Endodermal cell (in vitro differentiated cells): ENCODE measurements at regions not wholly inside any gene's neighbourhood (a gene's known extent, or its start where the extent isn't known, plus 50 kb on each side); places are given as distances from the start of the nearest gene placed in this dataset.

ENCODE experiments used
- DNase-seq: peaks from one replicate; pipeline ENCODE4 v3.0.0-alpha.2; 2017
- H3K27ac ChIP-seq: 2 replicates; pipeline ENCODE4 v1.5.1; 2013; ENCODE audit warnings: mild to moderate bottlenecking, low read depth, low read length, moderate library complexity
- H3K27me3 ChIP-seq: 2 replicates; pipeline ENCODE4 v1.6.1; 2013; ENCODE audit warnings: mild to moderate bottlenecking, low read length, moderate library complexity; ENCODE audit not compliant: insufficient read depth, control insufficient read depth, poor library complexity, severe bottlenecking
- H3K36me3 ChIP-seq: 2 replicates; pipeline ENCODE4 v1.7.0; 2013; ENCODE audit warnings: mild to moderate bottlenecking, low read length, moderate library complexity; ENCODE audit not compliant: control insufficient read depth, insufficient read depth
- H3K4me1 ChIP-seq: one replicate; pipeline ENCODE4 v1.7.0; 2013; ENCODE audit warnings: low read length; ENCODE audit not compliant: control insufficient read depth, insufficient read depth
- H3K4me3 ChIP-seq: 2 replicates; pipeline ENCODE4 v1.5.1; 2013; ENCODE audit warnings: mild to moderate bottlenecking, low read length, moderate library complexity
- H3K9ac ChIP-seq: 2 replicates; pipeline ENCODE4 v1.6.1; 2013; ENCODE audit warnings: mild to moderate bottlenecking, low read length, moderate library complexity; ENCODE audit not compliant: poor library complexity, severe bottlenecking; ENCODE audit errors: extremely low read depth
- H3K9me3 ChIP-seq: 2 replicates; pipeline ENCODE4 v1.6.1; 2013; ENCODE audit warnings: mild to moderate bottlenecking, low read length, moderate library complexity; ENCODE audit not compliant: control insufficient read depth
- H3K27ac Mint-ChIP-seq: 2 replicates; pipeline ENCODE4 v1.8.0; 2020; ENCODE audit warnings: mixed read lengths
- H3K27me3 Mint-ChIP-seq: 2 replicates; pipeline ENCODE4 v1.8.0; 2021; ENCODE audit warnings: mild to moderate bottlenecking, mixed read lengths; ENCODE audit not compliant: insufficient read depth
- H3K36me3 Mint-ChIP-seq: 2 replicates; pipeline ENCODE4 v1.8.0; 2020; ENCODE audit warnings: low read depth, mixed read lengths
- H3K4me1 Mint-ChIP-seq: 2 replicates; pipeline ENCODE4 v1.8.0; 2020; ENCODE audit warnings: mixed read lengths
- H3K4me3 Mint-ChIP-seq: 2 replicates; pipeline ENCODE4 v1.8.0; 2020; ENCODE audit warnings: mild to moderate bottlenecking, moderate library complexity, mixed read lengths
- H3K9me3 Mint-ChIP-seq: 2 replicates; pipeline ENCODE4 v1.8.0; 2020; ENCODE audit warnings: mild to moderate bottlenecking, mixed read lengths
- WGBS, 2 experiments: methylation state at CpG; one replicate each; pipeline versions ENCODE4 v1.1.5 to v1.1.7; 2013; ENCODE audit warnings: missing lambda C conversion rate in 2 of 2, mixed read lengths in 1 of 2; ENCODE audit not compliant: insufficient coverage in 1 of 2, insufficient read length in 1 of 2; 5-methylcytosine and 5-hydroxymethylcytosine counted together
- TF ChIP-seq, protein P1 (sequence below): fragments of 200-600 bp; sonication (generic); conservative IDR thresholded peaks from 2 replicates; pipeline ENCODE4 v1.5.0; 2021; ENCODE audit warnings: antibody characterized with exemption, mild to moderate bottlenecking

DNA sequence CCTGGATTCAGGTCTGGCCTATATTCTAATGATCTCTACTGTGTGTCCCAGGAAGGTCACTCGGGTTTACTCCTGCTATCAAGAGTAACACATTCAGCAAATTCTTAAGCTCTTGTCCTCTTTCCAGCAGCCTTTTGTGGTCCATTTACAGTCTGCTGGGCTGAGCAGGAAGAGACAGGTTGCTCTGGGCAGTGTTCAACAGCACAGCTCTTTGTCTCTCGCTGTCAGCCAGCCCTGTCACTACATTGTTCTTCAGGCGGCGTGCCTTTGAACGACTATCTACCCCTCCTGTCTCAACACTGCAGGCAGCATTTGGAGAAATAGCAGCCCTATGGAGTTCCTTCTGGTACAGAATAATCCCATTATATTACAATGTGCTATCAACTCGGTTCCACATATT, 192.2 kb upstream of the TBX20 start:
- TF ChIP-seq, protein P1, sequence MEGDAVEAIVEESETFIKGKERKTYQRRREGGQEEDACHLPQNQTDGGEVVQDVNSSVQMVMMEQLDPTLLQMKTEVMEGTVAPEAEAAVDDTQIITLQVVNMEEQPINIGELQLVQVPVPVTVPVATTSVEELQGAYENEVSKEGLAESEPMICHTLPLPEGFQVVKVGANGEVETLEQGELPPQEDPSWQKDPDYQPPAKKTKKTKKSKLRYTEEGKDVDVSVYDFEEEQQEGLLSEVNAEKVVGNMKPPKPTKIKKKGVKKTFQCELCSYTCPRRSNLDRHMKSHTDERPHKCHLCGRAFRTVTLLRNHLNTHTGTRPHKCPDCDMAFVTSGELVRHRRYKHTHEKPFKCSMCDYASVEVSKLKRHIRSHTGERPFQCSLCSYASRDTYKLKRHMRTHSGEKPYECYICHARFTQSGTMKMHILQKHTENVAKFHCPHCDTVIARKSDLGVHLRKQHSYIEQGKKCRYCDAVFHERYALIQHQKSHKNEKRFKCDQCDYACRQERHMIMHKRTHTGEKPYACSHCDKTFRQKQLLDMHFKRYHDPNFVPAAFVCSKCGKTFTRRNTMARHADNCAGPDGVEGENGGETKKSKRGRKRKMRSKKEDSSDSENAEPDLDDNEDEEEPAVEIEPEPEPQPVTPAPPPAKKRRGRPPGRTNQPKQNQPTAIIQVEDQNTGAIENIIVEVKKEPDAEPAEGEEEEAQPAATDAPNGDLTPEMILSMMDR, result no peak
- no peak overlapping the region for H3K27ac Mint-ChIP-seq
- no peaks in the 10 kb centered on the region for H3K27me3 ChIP-seq
- peaks cover 42% of the 10 kb centered on the region for H3K4me1 Mint-ChIP-seq
- H3K9me3 ChIP-seq, result no peaks in the 10 kb centered on the region
- no peak overlapping the region for H3K4me3 Mint-ChIP-seq
- H3K36me3 Mint-ChIP-seq, result no peaks in the 10 kb centered on the region
- no peak for DNase-seq
- no peaks in the 10 kb centered on the region for H3K36me3 ChIP-seq
- peaks cover 12% of the 10 kb centered on the region for H3K27me3 Mint-ChIP-seq
- H3K9me3 Mint-ChIP-seq, result no peaks in the 10 kb centered on the region
- H3K27ac ChIP-seq, result peak overlapping the region; percentile 21
- H3K9ac ChIP-seq, result no peak overlapping the region
- peak overlapping the region; percentile 20 for H3K4me3 ChIP-seq
- H3K4me1 ChIP-seq, result peaks cover 12% of the 10 kb centered on the region
- WGBS, 2 experiments, result 60 to 65% methylated on average over 6 of the region's 6 CpGs

DNA sequence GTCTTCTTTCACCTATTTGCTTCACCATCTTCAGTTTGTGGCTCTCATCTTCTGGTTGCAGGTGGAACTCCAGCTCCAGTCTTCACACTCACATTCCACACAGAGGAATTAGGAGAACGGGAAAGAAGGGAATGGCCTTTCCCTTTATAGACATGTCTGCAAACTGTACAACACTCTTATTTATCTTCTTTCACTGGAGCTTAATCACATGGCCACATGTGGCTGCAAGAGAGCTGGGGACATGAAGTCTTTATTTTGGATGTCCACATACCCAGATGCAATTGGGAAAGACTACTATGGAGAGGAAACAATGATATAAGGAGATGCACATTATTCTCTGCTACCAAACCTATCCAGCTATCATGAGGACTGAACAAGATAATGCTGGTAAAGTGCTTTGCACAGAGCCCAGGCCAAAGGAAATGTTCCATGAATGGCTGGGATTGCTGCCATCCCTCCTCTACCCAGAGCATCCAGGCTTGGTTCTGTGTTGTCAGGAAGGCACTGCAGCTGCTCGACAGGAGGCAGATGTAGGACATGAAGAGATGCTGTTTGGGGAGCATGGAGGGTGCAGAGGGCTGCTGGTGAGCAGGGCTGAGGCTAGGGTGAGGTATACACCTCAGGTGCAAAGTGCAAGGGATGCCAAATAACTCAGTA, 183.8 kb upstream of the TBX20 start:
- Histone ChIP-seq H3K4me3 (no peak overlapping the region), H3K4me1 (no peaks in the 10 kb centered on the region), H3K27ac (no peak overlapping the region), H3K27me3 (no peaks in the 10 kb centered on the region), H3K9me3 (peaks cover 8% of the 10 kb centered on the region), H3K36me3 (no peaks in the 10 kb centered on the region), H3K9ac (no peak overlapping the region)
- Mint-ChIP-seq H3K4me1 (peaks cover 4% of the 10 kb centered on the region), H3K27me3 (no peaks in the 10 kb centered on the region), H3K36me3 (no peaks in the 10 kb centered on the region), H3K4me3 (no peak overlapping the region), H3K9me3 (peaks cover 13% of the 10 kb centered on the region), H3K27ac (no peak overlapping the region)
- WGBS, 2 experiments, result 89% methylated on average over 2 of the region's 2 CpGs; no CpG with 5 or more reads in 1 of the 2 experiments
- TF ChIP-seq, protein P1, result no peak
- DNase-seq, result no peak

DNA sequence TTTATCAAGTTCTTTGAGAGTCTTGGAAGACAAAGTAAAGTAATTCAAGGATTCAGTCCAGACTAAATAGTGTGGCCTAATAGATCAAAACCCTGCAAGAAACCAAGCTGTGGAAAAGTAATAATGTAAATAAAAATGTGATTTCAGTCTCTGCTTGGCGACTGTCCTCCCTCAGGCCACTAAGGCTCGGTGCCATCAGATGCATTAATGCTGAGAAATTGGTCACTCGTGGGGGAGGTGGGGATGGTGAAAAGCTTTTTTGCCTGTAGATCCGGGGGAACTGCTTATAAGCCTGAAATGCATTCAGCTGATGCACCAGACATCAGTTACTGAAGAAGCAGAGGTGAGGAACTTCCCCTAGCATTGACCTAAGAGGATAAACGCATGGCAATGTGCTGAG, 182.6 kb upstream of the TBX20 start:
- H3K27ac Mint-ChIP-seq, result no peak overlapping the region

More for the DNA sequence above, 182.6 kb upstream of the TBX20 start:
- H3K4me1 ChIP-seq, result no peaks in the 10 kb centered on the region
- no peaks in the 10 kb centered on the region for H3K27me3 Mint-ChIP-seq
- TF ChIP-seq, protein P1, result no peak
- DNase-seq, result no peak
- H3K36me3 ChIP-seq, result no peaks in the 10 kb centered on the region
- no peak overlapping the region for H3K27ac ChIP-seq
- H3K9me3 ChIP-seq, result peaks cover 20% of the 10 kb centered on the region
- no peak overlapping the region for H3K4me3 ChIP-seq
- 90% methylated on average over 5 of the region's 5 CpGs for WGBS, 2 experiments
- H3K4me1 Mint-ChIP-seq, result no peaks in the 10 kb centered on the region
- no peaks in the 10 kb centered on the region for H3K36me3 Mint-ChIP-seq
- H3K9ac ChIP-seq, result no peak overlapping the region
- H3K4me3 Mint-ChIP-seq, result no peak overlapping the region
- H3K27me3 ChIP-seq, result no peaks in the 10 kb centered on the region
- peaks cover 25% of the 10 kb centered on the region for H3K9me3 Mint-ChIP-seq
